ENCODE measurements at regions not wholly inside any gene's neighbourhood (a gene's known extent, or its start where the extent isn't known, plus 50 kb on each side); places are given as distances from the start of the nearest gene placed in this dataset.
"Not testable (repeated sequence)": the region's sequence is repeated elsewhere in the genome, so short reads cannot be mapped to it uniquely, and the experiment has no call there.

- FAIRE-seq, result no peak
These were observed 796.2 kb downstream of the SLITRK1 start for GRCh38 chr13:83086088-83086487.

- no peak for FAIRE-seq
These were observed 796.9 kb downstream of the SLITRK1 start for GRCh38 chr13:83085186-83085900.

GRCh38 chr13:83077499-83077898 lies 804.8 kb downstream of the SLITRK1 start:
- no peak for FAIRE-seq

- FAIRE-seq, result not testable (repeated sequence)
These were observed 808.3 kb downstream of the SLITRK1 start for GRCh38 chr13:83073930-83074329.

- no peak for FAIRE-seq
These were observed 817.2 kb downstream of the SLITRK1 start for GRCh38 chr13:83065108-83065507.

- no peak for FAIRE-seq
These were observed 825.2 kb downstream of the SLITRK1 start for GRCh38 chr13:83057119-83057518.

GRCh38 chr13:83056269-83056668 lies 826.0 kb downstream of the SLITRK1 start:
- FAIRE-seq, result no peak

- FAIRE-seq, result no peak
These were observed 833.9 kb downstream of the SLITRK1 start for GRCh38 chr13:83048419-83048818.

- no peak for FAIRE-seq
These were observed 857.2 kb downstream of the SLITRK1 start for GRCh38 chr13:83024955-83025594.

- FAIRE-seq, result no peak
These were observed 858.0 kb downstream of the SLITRK1 start for GRCh38 chr13:83024232-83024631.

- no peak for FAIRE-seq
These were observed 862.3 kb downstream of the SLITRK1 start for GRCh38 chr13:83019986-83020385.

GRCh38 chr13:83009987-83010386 lies 872.3 kb downstream of the SLITRK1 start:
- no peak for FAIRE-seq

GRCh38 chr13:83008212-83008929 lies 873.9 kb downstream of the SLITRK1 start:
- no peak for FAIRE-seq

- no peak for FAIRE-seq
These were observed 875.0 kb downstream of the SLITRK1 start for GRCh38 chr13:83007226-83007625.

- no peak for FAIRE-seq
These were observed 879.1 kb downstream of the SLITRK1 start for GRCh38 chr13:83003185-83003584.

GRCh38 chr13:82993417-82993816 lies 888.9 kb downstream of the SLITRK1 start:
- no peak for FAIRE-seq

- no peak for FAIRE-seq
These were observed 905.8 kb downstream of the SLITRK1 start for GRCh38 chr13:82976499-82976898.

- FAIRE-seq, result no peak
These were observed 918.8 kb downstream of the SLITRK1 start for GRCh38 chr13:82963226-82964099.

- no peak for FAIRE-seq
These were observed 919.9 kb downstream of the SLITRK1 start for GRCh38 chr13:82962397-82962796.

GRCh38 chr13:82961757-82962156 lies 920.5 kb downstream of the SLITRK1 start:
- FAIRE-seq, result peak; percentile 17

- FAIRE-seq, result not testable (repeated sequence)
These were observed 929.9 kb downstream of the SLITRK1 start for GRCh38 chr13:82952336-82952735.

GRCh38 chr13:82947683-82948082 lies 934.6 kb downstream of the SLITRK1 start:
- FAIRE-seq, result no peak

- FAIRE-seq, result no peak
These were observed 935.1 kb downstream of the SLITRK1 start for GRCh38 chr13:82947191-82947621.

All from G401.6 (cell line).